NCI-H1105 (cell line): ENCODE measurements at regions not wholly inside any gene's neighbourhood (a gene's known extent, or its start where the extent isn't known, plus 50 kb on each side); places are given as distances from the start of the nearest gene placed in this dataset.

Experiments used
- DNase-seq: peaks from one replicate; lab custom pipeline; 2025; lab: John Stamatoyannopoulos, UW

DNA sequence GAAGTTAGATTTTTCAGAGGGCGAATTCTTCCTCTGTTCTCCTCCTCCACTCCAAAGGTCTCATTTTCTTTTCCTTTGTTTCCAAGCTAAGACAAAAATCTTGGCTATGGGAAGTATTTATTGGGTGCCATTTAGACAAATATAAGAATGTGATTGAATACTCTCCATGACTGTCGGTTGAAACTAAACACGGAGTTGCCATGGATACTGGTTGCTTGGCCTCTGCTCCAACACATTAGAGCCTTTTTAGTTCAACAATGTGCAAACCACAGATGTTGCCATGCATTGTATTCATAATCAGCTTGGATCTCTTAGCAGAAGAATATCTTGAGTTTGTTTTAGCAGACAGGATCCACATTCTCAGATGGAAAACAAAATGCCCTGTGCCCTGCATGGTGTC is 366.5 kb upstream of the LCORL start:
- no peak for DNase-seq

DNA sequence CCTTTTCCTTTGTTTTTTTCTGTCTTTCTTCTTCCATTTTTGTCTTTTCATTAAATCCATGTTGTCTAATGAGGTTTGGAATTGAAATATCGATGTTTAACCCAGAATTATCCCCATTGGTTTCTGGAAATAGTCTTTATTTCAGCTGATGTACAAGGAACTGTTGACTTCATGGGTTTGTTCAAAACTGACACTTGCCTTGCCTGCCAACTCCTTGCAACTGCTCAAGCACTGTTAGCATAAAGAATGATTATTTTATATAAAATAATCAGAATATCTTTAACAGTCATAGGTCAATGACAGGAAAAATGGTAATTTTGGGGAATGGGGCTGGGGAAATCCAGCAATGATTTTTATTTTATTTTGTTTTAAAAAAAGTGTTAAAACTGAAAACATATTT is 359.6 kb upstream of the LCORL start:
- DNase-seq = no peak

DNA sequence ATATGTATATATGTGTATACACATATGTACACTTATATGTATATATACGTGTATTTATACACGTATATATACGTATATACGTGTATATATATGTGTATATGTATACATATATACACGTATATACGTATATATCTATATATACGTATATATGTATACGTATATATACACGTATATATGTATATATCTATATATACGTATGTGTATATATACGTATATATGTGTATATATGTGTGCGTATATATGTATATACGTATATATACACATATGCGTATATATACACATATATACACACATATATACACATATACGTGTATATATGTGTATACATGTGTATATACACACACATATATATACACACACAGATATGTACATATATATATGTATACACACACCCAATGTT is 348.0 kb upstream of the LCORL start:
- DNase-seq = no peak

DNA sequence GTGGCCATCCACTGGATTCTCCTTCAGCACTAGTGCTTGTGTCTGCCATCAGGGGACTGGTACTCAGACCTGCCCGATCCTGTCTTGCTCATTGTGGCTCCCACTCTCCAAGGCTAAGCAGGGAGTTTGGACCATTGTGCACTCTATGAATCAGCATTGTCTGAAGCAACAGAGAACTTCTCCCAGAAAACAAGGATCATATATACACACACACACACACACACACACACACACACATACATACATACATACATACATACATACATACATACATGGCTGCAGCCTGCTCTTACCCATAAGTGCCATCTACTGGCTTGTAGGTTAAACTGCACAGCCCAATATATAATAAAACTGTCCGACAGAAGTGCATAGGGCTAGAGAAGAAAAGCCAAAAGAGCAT is 345.3 kb upstream of the LCORL start:
- peak; percentile 13 for DNase-seq

DNA sequence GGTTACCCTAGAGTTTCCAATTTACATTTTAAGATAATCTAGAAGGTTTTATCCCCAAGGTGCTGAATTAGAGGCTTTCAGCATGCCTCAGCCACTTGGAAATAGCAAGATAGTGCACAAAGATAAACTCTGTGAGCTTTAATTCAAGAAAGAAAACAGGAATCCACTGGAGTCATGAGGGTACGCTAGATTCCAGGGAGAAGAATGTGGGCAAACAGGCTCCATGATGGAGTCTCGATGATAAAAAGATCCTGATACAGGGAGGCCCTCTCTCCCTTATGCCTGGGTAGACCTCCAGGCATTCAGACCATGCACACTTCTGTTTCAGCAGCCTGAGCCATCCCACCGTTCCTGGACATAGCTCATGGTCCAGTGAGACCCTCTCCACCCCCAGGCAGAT is 344.6 kb upstream of the LCORL start:
- no peak for DNase-seq

DNA sequence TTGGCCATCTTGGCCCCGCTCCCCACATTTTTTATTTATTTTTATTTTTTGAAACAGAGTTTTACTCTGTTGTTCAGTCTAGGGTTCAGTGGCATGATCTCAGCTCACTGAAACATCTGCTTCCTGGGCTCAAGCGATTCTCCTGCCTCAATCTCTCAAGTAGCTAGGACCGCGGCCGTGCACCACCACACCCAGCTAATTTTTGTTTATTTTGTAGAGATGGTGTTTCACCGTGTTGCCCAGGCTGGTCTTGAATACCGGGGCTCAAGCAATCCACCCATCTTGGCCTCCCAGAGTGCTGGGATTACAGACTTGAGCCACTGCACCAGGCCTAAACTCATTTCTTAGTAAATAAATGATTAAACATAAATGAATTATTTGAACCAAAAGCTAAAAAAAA is 322.0 kb upstream of the LCORL start:
- DNase-seq = no peak

DNA sequence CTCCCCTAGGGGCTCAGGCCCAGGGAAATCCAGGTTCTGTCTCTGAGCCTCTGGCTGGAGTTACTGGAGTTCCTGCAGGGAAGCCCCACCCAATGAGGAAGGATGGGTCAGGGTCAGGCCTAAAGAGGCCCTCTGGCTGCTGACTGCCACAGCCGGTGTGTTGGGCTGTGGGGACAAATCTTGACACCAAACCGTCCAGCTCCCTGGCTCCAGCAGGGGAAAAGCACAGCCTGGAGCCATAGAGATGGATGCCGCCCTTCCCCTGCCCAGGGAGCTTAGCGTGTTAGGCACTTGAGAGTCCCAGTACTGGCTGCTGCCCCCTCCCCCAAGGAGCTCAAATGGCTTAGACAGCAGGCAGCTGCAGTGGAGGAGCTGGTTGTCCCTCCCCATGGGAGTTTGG is 321.3 kb upstream of the LCORL start:
- no peak for DNase-seq

DNA sequence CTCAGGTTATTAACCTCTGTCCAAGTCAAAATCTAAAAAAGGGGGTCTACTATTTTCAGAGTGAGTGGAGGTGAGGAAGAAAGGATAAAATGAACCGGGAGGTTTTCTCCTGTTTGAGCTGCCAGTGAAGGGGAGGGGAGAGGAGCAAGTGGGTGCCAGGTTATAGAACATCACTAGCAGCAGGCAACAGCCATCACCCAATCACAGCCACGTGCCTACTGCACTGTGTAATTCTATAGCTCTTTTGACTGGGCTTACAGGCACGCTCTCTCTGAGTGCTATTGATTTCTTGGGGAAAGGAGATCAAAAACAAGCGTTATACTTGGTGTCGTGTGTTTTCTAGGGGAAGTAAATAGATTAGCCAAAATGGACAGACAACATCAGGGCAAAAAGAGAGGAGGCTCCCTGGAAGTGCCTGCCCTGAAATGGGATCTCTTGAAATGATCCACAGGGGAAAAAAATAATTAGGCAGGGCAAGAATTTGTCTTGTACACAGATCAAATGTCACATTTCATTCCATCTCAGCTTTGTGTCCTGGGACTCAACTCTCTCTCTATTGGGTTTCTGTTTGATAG is 300.5 kb upstream of the LCORL start:
- no peak for DNase-seq

DNA sequence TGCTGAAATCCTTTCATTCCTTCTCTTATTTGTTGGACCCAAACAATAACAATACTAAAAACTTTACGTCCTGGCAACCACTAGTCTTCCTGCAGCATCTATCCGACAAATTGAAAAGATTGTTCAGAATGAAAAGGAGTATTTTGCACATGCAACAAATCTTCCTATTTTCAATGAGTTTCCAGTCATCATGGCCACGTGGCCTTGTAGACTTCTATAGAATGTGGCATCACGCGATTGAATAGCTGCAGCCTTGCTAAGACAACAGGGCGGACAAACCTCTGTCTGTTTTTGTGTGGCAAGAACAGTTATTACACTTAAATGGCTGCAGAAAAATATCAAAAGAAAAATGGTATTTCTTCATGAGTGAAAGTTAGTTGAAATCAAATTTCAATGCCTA is 297.9 kb upstream of the LCORL start:
- no peak for DNase-seq

DNA sequence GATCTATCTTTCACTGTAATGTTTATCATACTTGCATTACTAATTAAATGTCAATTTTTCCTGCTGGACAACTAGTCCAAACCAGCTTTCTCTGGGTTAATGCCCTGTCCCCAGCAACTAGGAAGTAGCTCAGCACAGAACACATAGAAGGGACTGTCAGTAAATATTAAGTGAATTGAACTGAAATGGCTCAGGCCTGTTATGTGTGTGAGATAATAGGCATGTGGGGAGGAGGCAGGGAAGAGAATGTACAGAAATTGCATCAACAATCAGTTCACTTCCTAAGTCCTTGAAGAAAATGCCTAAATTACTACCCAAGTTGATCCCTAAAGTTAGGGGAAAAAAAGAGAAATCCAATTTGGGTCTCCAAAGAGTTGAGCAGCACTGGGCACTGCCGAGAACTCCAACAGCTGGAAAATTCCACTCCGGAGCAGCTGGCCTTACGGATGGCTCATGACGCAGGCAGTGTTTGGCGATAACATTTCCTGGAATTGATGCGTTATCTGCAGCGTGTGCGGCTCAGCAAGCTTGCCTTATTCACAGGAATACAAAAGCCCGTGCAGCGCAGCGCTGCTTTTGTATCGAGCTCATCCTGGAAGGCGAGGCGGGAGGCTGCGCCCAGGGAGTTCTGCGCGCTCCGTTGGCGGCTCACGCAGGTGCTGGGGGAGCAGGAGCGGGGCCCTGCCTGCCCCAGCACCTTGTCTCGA is 297.3 kb upstream of the LCORL start:
- DNase-seq = no peak

DNA sequence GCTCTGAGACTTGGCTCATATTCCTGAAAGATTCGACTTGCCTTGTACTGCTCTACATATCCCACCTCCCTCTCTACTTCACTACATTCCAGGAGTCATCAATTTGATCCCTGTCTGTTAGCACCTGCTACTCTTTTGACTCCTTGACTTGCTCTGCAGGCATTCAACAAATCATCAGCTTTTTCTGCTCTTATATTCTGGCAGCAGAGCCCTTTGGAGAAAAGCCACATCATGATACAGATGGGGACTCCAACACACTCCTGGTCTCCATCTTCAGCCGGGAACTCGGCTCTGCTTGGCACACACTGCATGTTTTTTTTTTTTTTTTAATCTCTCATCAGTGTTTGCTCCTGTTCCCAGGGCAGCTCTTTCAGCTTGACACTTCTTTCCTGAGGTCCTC is 293.2 kb upstream of the LCORL start:
- no peak for DNase-seq

DNA sequence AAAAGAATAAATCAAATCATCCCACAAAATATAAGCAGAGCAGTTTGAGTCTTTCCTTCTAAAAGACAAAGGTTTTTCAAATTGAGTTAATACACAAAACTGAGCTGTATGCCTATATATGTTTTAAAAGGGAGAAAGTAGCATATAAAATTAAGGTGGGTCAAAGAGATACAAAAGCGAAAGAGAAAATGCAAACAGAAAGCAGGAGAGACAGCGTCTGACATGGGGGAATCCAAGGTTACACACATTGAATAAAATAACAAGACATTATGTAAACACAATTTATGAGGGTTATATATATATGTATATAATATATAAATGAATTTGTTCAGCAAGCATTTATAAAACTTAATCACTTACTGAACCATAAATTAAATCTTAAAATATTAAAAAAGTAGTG is 276.1 kb upstream of the LCORL start:
- DNase-seq = no peak

DNA sequence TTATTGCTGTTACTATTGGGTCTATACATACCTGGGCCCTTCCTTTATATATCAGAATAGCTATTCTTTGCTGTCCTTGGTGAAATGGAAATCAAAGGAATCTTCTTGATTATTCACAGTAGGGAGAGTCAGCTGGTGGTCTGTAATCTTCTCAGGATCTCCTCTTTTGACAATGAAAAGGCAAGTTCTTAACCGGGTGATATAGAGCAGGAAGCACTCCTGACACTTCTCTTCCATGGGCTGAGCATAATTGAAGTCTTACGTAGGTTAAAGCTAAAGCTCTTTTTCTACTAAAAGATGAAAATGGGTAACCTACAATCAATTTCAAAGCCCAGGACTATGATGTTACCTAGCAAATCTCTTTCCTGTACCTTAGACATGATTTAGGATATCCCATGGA is 274.9 kb upstream of the LCORL start:
- no peak for DNase-seq

DNA sequence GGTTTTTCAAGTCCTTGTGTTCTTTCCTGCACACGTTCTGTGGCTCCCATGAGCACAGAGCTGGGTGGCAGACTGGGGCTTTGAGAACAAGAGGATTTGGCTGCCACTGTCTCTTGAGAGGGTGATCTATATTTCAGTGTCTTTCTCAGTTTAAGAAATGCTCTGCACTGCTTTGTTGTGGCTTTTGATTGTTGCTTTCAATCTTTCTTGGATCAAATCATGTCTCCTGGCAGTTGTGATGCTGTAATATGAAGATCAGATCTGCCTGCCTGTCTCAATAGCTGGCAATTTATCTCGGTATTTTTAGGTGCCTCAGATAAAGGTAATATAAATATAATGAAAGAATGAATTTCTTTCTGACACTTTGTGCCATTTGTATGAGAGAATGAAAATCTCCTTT is 273.3 kb upstream of the LCORL start:
- no peak for DNase-seq

DNA sequence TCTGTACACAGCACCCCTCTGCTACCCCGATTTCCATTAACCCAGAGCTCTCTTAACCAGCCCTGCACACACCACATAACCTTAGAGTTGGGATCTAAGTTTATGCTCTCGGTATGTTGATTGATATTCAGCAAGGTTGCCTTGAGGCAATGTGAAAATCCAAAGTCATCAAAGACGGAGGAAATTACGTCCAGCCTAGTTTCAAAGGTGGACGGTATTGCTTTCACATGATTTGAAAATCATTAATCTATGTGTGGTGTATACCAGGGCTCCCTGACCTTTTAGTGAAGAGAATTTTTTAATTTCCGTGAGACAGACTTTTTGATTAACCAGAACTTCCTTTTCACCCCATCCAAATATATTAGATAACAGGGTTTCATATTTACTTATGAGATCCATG is 272.5 kb upstream of the LCORL start:
- no peak for DNase-seq

DNA sequence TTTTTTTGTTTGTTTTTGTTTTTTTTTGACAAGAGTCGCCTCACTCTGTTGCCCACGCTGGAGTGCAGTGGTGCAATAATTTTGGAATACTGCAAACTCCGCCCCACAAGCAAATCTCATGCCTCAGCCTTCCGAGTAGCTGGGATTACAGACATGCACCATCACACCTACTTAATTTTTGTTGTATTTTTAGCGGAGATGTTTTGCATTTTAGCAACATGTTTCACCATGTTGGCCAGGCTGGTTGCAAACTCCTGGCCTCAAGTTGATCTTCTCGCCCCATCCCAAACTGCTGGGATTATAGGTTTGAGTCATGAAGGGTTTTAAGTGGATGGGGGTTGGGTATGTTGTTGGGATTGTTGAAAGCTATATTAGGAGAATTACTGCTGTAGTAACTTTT is 270.9 kb upstream of the LCORL start:
- DNase-seq = no peak

DNA sequence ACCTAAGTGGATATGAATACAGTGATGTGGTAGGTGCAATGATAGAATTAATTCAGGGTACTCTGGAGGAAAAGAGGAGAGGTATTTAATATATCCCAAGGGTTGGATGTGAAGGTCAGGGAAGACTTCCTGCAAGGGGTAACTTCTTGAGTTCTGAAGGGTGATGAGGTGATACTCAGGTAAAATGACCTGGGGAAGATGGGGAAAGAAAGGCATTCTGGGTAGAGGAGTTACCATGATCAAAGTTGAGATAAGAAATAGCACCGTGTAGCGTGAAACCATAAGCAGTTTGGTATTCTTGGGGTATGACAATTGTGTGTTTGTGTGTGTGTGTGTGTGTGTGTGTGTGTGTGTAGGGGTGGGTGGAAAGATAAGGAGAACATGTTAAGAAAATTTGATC is 270.4 kb upstream of the LCORL start:
- DNase-seq = no peak

DNA sequence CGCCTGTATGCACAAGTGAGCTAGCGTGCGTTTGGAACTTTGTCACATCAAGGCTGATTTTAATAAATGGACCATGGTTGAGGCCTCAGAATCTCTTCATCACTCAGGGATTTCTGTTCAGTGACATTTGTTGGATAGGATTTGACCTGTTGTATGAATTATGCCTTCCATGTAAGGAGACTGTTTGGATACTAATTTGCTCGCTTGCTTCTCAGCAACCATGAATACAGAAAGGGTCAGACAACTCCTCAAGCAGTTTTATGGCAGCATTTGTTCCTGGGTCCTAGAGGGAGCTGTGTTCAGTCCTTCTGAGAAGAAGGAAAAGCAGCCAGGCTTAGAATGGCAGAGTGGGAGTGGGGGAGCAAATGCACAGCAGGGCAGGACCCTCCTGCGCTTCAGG is 269.7 kb upstream of the LCORL start:
- no peak for DNase-seq

DNA sequence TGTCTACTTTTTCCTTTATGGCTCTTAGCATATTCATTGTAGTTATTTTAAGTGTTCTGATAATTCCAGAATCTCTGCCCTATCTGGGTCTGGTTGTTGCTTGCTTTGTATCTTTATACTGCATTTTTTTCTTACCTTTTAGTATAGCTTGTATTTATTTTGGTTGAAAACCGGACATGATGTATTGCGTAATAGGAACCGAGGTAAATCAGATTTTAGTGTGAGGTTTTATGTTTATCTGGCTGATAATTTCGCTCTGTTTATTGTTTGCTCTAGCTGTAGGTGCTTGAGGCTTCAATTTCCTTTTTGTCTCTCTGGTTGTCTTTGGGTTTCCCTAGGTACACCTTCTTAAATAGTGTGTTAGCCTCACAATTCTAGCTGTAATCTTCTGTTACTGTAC is 263.8 kb upstream of the LCORL start:
- DNase-seq = no peak

DNA sequence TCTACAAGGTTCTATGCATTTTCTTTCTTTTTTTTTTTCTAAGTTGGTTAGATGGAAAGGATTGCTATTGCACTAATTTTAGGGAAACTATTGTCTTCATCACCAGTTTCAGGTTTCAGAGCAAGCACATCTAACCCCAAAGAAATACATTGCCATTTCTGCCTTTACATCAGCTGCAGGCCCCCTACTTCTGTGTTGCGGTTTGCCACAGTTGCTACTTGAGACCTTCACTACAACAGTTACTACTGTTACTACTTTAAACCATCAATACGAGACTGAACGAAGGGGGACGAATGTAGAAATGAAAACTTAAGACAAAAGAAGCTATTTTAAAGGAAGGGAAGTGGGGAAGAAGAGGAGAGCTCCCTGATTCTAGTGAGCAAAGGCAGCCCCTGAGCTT is 256.7 kb upstream of the LCORL start:
- DNase-seq = no peak

DNA sequence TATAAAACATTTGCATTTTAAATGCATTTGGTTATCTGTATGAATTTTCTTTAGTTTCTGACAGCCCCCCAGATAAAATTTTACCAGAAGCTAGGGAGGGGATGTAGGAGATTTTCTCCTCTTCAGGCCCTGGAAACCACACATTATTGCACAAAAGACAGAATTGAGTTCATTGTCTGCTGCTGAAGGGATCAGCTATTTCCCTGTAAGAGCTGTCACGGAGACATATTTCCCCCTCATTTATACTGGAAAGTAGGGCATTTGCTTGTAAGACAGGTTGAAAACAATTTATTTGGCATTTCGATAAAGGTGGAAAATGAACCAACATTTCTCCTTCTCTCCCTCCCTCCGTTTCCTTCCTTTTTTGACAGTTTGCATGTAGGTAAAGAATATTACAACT is 241.3 kb upstream of the LCORL start:
- no peak for DNase-seq

DNA sequence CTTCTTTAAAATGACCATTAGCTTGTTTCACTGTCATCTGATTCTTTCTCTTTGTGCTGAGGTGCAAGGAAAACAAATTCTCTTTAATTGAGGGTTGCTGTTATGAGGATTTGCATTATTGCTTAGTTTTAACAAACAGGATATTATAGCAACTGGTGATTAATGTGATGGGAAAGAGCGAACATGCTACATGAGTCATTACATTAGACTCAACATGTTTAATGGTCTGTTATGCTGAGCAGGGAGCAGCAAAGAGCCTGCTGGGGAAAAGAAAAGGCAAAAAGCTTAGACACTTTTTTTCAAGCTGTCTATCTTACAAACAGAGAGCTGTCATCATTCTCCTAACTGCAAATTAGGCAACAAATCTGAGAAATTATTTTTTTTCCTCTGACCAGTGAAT is 230.5 kb upstream of the LCORL start:
- DNase-seq = no peak

DNA sequence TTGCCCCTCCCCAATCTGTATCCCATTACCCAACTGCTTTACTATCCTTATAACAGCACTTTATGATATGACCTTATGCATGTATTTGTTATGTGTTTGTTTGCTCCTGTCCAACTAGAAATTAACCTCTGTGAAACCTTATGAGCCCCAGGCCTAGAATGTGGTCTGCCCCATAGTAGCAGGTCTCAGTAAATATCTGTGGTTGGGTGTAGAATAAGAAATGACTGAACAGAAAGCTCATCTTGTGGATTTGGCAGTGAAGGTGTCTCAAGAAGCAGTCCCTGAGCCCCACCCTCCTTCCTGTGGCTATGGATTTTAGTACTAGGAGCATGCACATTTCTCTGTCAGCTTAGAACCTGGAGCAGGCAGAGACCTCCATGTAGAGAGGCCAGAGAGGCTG is 229.0 kb upstream of the LCORL start:
- DNase-seq = no peak

DNA sequence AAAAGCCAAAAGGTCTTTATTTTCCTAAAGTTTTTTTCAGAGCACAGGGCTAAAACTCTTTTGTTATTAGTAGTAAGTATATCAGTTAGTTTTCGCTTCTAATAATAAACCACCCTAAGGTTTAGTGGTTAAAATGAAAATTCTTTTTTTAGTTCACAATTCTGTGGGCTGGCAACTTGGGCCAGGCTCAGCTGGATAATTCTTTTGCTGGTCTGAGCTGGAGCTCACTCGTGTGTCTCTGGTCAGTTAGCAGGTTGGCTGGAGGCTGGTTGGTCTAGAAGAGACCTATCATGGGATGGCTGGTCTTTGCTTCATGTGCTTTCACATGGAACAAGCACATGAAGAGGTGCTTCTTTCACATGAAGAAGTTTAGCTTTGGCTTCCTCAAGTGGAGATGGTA is 227.1 kb upstream of the LCORL start:
- DNase-seq = no peak

DNA sequence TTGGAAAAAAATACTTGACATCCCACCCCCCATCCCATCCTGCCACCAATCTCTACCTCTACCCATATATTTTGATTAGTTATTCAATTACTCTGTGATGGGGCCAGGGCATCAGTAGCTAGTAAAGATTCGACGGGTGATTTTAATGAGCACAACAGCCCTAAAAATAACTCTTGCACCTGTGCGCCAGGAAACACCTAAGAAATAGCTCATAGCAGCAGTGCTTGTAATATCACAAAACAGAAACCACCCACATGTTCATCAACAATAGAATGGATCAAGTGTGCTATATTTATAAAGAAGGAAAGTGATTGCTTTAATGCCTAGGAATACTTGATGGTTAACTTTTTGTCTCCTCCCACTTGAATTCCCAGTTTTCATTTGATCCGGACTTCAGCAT is 225.6 kb upstream of the LCORL start:
- no peak for DNase-seq
